GM04504 (cell line): ENCODE measurements at regions not wholly inside any gene's neighbourhood (a gene's known extent, or its start where the extent isn't known, plus 50 kb on each side); places are given as distances from the start of the nearest gene placed in this dataset.

Experiments
- DNase-seq: peaks from one replicate; pipeline ENCODE4 v3.0.0-alpha.2; 2012; ENCODE audit warnings: low read depth

- DNase-seq = no peak
These were observed 133.4 kb downstream of the PALM2AKAP2 start for GRCh38 chr9:109913461-109913810.

DNA sequence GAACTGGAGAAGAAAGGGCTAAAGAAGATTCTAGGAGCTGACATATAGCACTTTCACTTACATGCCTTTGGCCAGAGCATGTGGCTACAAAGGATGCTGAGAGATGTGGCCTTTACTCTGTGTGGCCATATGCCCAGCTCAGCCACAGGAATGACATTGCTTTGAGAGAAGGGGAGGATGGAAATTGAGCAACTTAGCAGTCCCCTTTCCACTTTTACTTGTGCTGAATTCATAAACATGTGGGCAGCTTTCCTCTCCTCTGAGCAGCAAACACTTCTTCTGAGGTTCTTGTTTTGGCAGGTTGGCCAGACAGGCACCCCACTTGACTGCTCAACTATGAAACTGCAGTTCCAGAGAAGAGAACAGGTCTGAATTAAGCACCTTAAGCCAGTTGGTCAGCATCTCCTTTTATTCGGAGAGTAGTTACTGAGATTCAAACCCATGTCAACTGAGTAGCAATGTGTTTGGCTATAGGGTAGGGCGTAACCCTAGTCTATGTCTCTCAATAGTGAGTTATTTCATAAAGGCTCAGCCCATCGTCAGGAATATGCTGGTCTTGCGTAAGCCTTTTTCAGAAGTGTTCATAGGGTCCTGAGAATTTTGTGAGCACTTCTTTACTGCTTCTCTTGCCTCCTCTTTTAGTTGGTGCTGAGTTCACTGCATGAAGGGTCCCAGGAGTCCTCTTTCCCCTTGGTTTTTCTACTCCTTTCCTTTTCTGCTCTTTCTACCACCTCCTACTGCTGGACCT, 134.5 kb downstream of the PALM2AKAP2 start:
- peak; percentile 91 for DNase-seq

- no peak for DNase-seq
These were observed 136.3 kb downstream of the PALM2AKAP2 start for GRCh38 chr9:109916316-109916715.

GRCh38 chr9:109918339-109919163, 138.6 kb downstream of the PALM2AKAP2 start:
- no peak for DNase-seq

GRCh38 chr9:109919736-109920408, 139.9 kb downstream of the PALM2AKAP2 start:
- DNase-seq = no peak

DNA sequence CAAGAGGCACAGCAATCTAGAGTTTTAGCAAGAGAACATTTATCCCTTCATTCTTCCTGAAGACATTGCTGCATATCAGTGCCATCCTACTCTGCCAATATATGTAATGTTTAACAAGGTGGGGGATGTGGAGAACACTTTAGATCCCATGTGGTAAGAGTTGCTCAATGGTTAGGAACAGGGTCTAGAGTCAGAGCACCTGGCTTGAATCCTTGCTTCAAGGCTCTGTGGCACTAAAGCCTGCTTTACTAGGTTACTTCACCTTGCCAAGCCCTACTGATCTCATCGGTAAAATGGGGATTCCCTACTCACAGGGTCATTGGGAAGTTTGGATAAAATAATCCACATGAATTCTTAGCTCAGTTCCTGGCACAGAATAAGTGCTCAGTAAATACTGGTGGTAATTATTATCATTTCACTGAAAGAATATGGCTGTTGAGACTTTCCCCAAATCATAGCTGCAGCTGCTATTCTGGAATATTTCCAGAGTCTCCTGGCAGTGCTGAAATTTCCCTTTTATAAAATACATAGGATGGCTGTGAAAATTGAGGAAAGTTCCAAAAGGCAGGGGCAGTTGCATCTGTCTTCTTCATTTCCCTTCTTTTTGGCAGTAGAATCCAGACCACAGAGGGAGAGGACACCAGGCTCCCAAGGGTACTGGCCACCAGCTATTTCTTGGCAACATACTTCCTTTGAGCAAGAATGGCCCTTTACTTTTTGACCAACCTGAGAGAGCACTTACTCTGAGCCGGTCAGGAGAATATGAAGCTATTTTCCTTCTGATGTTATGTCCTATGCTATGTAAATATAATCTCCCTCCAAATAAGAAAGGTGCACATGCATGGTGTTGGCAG, 142.8 kb downstream of the PALM2AKAP2 start:
- DNase-seq = no peak

DNA sequence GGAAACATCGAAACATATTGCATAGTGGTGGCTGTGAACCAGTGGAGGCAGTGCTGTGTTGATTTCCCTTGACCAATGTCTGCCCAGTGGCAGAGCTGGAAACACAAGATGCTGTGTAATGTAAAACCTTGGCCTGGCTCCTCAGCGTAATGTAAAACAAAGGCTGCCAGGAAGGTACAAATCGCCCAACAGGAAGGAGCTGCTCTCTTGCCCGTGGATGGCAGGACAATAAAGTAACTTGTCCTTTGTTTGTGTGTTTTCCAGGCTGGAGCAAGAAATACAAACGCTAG, 143.4 kb downstream of the PALM2AKAP2 start:
- DNase-seq = no peak

GRCh38 chr9:109923806-109924205, 143.8 kb downstream of the PALM2AKAP2 start:
- DNase-seq = no peak

- no peak for DNase-seq
These were observed 145.8 kb downstream of the PALM2AKAP2 start for GRCh38 chr9:109925799-109926198.

GRCh38 chr9:109926421-109926869, 146.4 kb downstream of the PALM2AKAP2 start:
- no peak for DNase-seq

- DNase-seq = no peak
These were observed 151.6 kb downstream of the PALM2AKAP2 start for GRCh38 chr9:109931623-109932022.

DNA sequence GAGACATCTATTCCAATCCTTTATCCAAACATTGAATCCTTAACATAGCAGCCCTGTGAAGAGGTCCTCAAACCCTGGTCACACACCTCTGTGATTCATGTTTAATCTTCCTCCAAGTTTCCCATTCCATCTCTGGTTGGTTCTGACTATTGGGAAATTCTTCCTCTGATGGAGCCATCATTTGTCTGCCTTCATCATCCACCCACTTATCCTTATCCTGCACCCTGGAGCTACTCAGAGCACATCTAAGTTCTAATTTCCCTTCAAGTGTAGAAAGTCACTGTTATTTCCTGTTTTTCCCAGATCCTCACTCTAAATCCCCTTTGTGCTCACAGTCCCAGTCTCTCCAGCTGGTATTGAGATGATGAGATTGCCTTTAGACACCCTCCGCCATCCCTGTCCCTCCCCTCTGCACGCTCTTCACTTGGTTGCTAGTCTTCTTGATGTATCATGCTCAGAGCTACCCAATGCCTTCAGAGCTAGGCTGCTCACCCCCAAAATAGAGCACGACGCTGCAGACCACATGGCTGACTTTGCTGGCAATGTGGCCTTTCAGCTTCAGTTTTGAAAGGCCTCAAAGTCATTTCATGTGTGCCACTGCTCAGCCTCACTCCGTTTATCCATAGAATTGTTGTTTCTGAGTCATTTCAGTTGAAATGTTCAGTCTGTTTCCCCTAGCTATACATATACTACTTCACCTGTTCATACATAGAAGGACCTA, 154.3 kb downstream of the PALM2AKAP2 start:
- no peak for DNase-seq

DNA sequence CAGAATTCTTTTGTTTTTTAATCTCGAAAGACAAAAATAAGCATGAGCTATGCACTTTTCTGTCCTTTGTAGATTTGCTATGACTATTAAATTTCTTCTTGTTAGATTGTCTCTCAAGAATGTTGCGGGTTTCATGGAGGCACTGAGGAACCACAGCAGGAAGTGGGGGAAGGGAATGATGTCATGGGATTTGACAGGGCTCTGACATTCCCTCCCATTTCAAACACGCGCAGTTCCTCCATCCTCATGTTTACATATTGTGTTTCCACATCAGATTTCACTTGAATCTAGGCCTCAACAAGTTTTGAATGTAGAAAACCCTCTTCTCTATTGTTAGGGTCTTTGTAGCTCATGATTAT, 154.8 kb downstream of the PALM2AKAP2 start:
- DNase-seq = peak; percentile 27

GRCh38 chr9:109935406-109936087, 155.5 kb downstream of the PALM2AKAP2 start:
- DNase-seq = no peak

DNA sequence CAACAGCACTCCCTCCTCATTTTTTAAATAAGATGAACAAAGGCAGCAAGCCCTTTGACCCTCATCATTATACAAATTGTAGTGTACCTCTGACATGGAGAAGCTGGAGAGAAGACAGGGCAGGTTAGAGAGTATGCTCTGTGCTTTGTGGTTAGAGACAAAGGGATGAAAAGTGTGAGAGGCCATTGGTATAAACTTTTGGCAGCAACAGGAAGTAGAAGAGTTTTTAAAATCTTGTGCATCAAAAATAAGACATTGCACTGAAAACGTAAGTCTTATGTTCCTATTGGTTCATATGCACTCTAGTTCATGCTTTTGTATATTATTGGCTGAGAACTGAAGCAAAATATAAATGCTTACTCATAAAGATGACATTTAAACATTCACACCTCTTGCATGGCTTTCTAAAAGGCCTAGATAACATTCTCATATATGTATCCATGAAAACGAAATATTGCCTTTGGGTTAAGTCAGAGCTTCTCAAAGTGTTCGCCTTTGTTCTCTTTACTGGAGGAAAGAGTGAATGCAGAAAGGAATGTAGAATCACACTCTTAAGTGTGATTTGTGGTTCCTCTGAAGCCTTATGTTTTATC, 158.0 kb downstream of the PALM2AKAP2 start:
- no peak for DNase-seq

DNA sequence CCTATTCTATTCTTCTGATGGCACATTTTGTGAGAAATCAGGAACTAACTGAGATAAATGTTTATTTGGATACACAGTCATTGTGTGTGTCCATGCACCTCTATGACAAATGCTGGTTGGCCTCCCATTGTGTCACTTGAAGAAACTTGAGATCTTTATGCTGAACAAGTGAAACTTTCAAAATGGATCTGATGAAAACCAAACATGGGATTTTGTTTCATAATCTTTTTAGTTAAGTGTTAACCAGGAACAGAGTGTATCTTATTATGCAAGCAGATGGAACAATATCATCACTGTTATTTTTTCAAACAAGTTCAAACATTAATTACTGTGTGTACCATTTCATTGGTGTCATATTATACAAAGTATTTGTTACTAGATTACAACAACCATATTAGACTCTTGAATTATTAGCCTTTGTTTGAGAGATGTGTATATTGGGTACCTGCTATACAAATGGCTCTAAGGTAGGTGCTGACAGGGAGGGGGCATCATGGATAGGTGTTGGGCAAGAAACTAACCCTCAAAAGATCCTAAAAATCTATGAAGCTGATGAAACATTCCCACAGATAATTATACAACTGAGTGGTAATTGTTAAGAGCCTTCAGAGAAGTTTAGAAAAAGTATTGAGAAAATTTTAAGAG, 159.8 kb downstream of the PALM2AKAP2 start:
- no peak for DNase-seq

- DNase-seq = no peak
These were observed 160.6 kb downstream of the PALM2AKAP2 start for GRCh38 chr9:109940561-109940960.

GRCh38 chr9:109941771-109942170, 161.8 kb downstream of the PALM2AKAP2 start:
- no peak for DNase-seq

DNA sequence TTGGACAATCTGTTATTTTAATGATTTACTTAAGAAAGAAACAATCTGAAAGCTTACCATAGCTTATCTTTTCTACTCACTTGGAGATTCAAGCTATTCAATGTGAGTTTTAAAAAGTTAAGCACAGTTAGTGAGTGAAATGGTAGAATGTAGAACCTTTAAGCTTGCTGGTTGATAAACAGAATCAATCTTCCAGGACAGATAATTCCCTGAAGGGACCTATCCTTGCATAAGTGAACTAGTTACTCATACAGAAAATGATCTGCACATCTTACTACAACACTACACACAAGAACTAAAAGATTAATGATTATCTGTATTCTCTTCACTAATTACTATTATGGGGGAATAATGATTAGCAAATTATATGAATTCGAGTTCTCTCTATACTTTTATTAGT, 165.6 kb downstream of the PALM2AKAP2 start:
- no peak for DNase-seq

DNA sequence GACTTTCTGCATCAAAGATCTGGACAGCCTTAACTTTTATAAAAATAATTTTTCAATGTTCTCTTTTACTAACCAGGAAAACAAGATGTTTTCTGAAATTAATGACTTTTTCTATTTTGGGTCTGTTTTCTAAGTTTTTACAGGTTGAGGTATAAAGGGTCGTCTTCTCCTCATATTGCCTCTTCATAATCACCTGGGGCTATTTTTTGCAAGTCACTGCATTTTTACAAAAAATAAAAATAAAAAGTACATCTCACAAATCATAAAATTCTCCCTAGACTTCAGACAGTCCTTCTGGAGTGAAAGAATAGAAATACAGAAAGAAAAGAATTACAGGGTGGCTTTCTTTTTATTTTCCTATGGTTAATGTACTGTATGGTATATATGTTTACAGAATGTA, 168.5 kb downstream of the PALM2AKAP2 start:
- DNase-seq = no peak
